GM12891 (cell line): ENCODE measurements at regions not wholly inside any gene's neighbourhood (a gene's known extent, or its start where the extent isn't known, plus 50 kb on each side); places are given as distances from the start of the nearest gene placed in this dataset.

Experiments used
- POLR2A ChIP-seq: IDR thresholded peaks from 2 replicates; pipeline ENCODE4 v1.6.1; 2011; ENCODE audit warnings: low read depth, low read length, control low read depth
- POLR2AphosphoS5 ChIP-seq: IDR thresholded peaks from 2 replicates; pipeline ENCODE4 v1.6.1; 2011; ENCODE audit warnings: low read depth, low read length, control low read depth
- TAF1 ChIP-seq: IDR thresholded peaks from 2 replicates; pipeline ENCODE4 v1.6.1; 2011; ENCODE audit warnings: low read depth, low read length, control low read depth

DNA sequence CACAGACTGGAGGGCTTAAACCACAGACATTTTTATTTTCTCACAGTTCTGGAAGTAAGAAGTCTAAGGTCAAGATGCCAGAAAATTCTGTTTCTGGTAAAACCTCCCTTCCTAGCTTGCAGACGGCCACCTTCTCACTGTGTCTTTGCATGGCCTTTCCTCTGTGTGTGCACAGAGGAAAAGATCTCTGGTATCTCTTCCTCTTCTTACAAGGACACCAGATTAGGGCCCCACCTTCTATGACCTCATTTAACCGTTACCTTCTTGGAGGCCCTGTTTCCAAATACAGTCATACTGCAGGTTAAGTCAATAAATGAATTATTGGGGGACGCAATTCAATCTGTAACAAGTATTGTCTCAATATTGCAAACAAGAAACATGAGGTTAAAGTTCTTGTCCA is 63.0 kb upstream of the PRDX6 start:
- TF ChIP-seq POLR2A (peak; percentile 84; the same call in 1 of the 2 replicates), TAF1 (peak; percentile 86), POLR2AphosphoS5 (peak; percentile 90)
